Fibroblast of lung (primary cell): ENCODE measurements at regions not wholly inside any gene's neighbourhood (a gene's known extent, or its start where the extent isn't known, plus 50 kb on each side); places are given as distances from the start of the nearest gene placed in this dataset.

ENCODE experiments used
- EZH2 ChIP-seq: IDR thresholded peaks from 2 replicates; pipeline ENCODE4 v1.5.1; 2012; ENCODE audit warnings: low read length, control low read depth, mild to moderate bottlenecking; ENCODE audit errors: missing control alignments
- TF ChIP-seq, protein P1 (sequence below), 2 donors: IDR thresholded peaks in 1 of 2; conservative IDR thresholded peaks in 1 of 2; 1 replicate in 1 of 2; 2 replicates in 1 of 2; pipeline ENCODE4 v1.5.1; 2011 to 2012; ENCODE audit warnings: low read length in 2 of 2, control low read depth in 1 of 2, inconsistent platforms in 1 of 2, low read depth in 1 of 2, mild to moderate bottlenecking in 1 of 2

DNA sequence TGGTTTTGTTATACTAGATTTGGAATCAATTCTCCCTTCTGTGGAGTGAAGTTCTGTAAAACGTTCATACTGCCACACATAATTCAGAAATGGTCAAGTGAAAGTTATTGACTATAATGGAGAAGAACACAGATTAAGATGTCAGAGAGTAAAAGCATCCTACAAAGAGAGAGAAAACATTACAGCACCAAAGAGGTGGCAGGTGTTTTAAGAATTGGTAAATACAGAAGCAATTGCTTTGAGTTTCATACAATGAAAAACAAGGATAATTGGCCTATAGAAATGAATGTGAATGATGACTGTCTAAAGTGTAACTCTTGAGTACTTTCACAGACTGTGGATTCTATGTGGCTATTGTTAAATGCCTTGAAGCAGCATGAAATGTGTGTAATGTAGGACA lies 435.6 kb upstream of the SMIM31 start:
- no peak for TF ChIP-seq EZH2
- TF ChIP-seq, protein P1, sequence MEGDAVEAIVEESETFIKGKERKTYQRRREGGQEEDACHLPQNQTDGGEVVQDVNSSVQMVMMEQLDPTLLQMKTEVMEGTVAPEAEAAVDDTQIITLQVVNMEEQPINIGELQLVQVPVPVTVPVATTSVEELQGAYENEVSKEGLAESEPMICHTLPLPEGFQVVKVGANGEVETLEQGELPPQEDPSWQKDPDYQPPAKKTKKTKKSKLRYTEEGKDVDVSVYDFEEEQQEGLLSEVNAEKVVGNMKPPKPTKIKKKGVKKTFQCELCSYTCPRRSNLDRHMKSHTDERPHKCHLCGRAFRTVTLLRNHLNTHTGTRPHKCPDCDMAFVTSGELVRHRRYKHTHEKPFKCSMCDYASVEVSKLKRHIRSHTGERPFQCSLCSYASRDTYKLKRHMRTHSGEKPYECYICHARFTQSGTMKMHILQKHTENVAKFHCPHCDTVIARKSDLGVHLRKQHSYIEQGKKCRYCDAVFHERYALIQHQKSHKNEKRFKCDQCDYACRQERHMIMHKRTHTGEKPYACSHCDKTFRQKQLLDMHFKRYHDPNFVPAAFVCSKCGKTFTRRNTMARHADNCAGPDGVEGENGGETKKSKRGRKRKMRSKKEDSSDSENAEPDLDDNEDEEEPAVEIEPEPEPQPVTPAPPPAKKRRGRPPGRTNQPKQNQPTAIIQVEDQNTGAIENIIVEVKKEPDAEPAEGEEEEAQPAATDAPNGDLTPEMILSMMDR (conservative IDR thresholded peaks at IDR 0.05 in 1 of 2, IDR thresholded peaks at IDR 0.05 in 1 of 2; ENCODE audit: low read depth in 1 of 2, low read length in 2 of 2), result no peak
